ENCODE measurements at regions not wholly inside any gene's neighbourhood (a gene's known extent, or its start where the extent isn't known, plus 50 kb on each side); places are given as distances from the start of the nearest gene placed in this dataset.

GRCh38 chr10:28147706-28148105 is 148.8 kb upstream of the ODAD2 start:
- H3K9me3 ChIP-seq (ENCODE audit: low read length) = no peaks in the 10 kb centered on the region
- no peaks in the 10 kb centered on the region for H3K36me3 ChIP-seq (ENCODE audit: insufficient read depth, low read length)
- no peak overlapping the region for H3K4me3 ChIP-seq (ENCODE audit: low read length)
- no peak overlapping the region for H2AFZ ChIP-seq (ENCODE audit: low read depth, low read length)
- H3K4me1 ChIP-seq (ENCODE audit: insufficient read depth, low read length) = peaks cover 4% of the 10 kb centered on the region
- H3K27me3 ChIP-seq (ENCODE audit: insufficient read depth, low read length) = no peaks in the 10 kb centered on the region

- no peaks in the 10 kb centered on the region for H3K36me3 ChIP-seq (ENCODE audit: insufficient read depth, low read length)
- no peak overlapping the region for H2AFZ ChIP-seq (ENCODE audit: low read depth, low read length)
- no peaks in the 10 kb centered on the region for H3K9me3 ChIP-seq (ENCODE audit: low read length)
- H3K4me1 ChIP-seq (ENCODE audit: insufficient read depth, low read length) = no peaks in the 10 kb centered on the region
- H3K4me3 ChIP-seq (ENCODE audit: low read length) = no peak overlapping the region
- H3K27me3 ChIP-seq (ENCODE audit: insufficient read depth, low read length) = no peaks in the 10 kb centered on the region
These were observed 140.3 kb upstream of the ODAD2 start for GRCh38 chr10:28139138-28139537.

- Histone ChIP-seq H3K9me3 (ENCODE audit: low read length) (no peaks in the 10 kb centered on the region), H3K4me3 (ENCODE audit: low read length) (no peak overlapping the region), H2AFZ (ENCODE audit: low read depth, low read length) (no peak overlapping the region), H3K27me3 (ENCODE audit: insufficient read depth, low read length) (no peaks in the 10 kb centered on the region), H3K36me3 (ENCODE audit: insufficient read depth, low read length) (no peaks in the 10 kb centered on the region), H3K4me1 (ENCODE audit: insufficient read depth, low read length) (no peaks in the 10 kb centered on the region)
These were observed 139.3 kb upstream of the ODAD2 start for GRCh38 chr10:28137907-28138880.

- no peaks in the 10 kb centered on the region for H3K27me3 ChIP-seq (ENCODE audit: insufficient read depth, low read length)
- no peak overlapping the region for H2AFZ ChIP-seq (ENCODE audit: low read depth, low read length)
- H3K36me3 ChIP-seq (ENCODE audit: insufficient read depth, low read length) = no peaks in the 10 kb centered on the region
- no peaks in the 10 kb centered on the region for H3K4me1 ChIP-seq (ENCODE audit: insufficient read depth, low read length)
- H3K9me3 ChIP-seq (ENCODE audit: low read length) = no peaks in the 10 kb centered on the region
- no peak overlapping the region for H3K4me3 ChIP-seq (ENCODE audit: low read length)
These were observed 136.4 kb upstream of the ODAD2 start for GRCh38 chr10:28135258-28135657.

- no peaks in the 10 kb centered on the region for H3K36me3 ChIP-seq (ENCODE audit: insufficient read depth, low read length)
- no peaks in the 10 kb centered on the region for H3K4me1 ChIP-seq (ENCODE audit: insufficient read depth, low read length)
- H2AFZ ChIP-seq (ENCODE audit: low read depth, low read length) = no peak overlapping the region
- no peaks in the 10 kb centered on the region for H3K9me3 ChIP-seq (ENCODE audit: low read length)
- no peak overlapping the region for H3K4me3 ChIP-seq (ENCODE audit: low read length)
- H3K27me3 ChIP-seq (ENCODE audit: insufficient read depth, low read length) = no peaks in the 10 kb centered on the region
These were observed 131.4 kb upstream of the ODAD2 start for GRCh38 chr10:28130267-28130666.

GRCh38 chr10:28127881-28128280 is 129.0 kb upstream of the ODAD2 start:
- no peaks in the 10 kb centered on the region for H3K4me1 ChIP-seq (ENCODE audit: insufficient read depth, low read length)
- no peak overlapping the region for H3K4me3 ChIP-seq (ENCODE audit: low read length)
- H2AFZ ChIP-seq (ENCODE audit: low read depth, low read length) = no peak overlapping the region
- H3K9me3 ChIP-seq (ENCODE audit: low read length) = no peaks in the 10 kb centered on the region
- no peaks in the 10 kb centered on the region for H3K36me3 ChIP-seq (ENCODE audit: insufficient read depth, low read length)
- H3K27me3 ChIP-seq (ENCODE audit: insufficient read depth, low read length) = no peaks in the 10 kb centered on the region

GRCh38 chr10:28125701-28126100 is 126.8 kb upstream of the ODAD2 start:
- Histone ChIP-seq H3K4me3 (ENCODE audit: low read length) (no peak overlapping the region), H3K4me1 (ENCODE audit: insufficient read depth, low read length) (no peaks in the 10 kb centered on the region), H3K36me3 (ENCODE audit: insufficient read depth, low read length) (no peaks in the 10 kb centered on the region), H2AFZ (ENCODE audit: low read depth, low read length) (no peak overlapping the region), H3K9me3 (ENCODE audit: low read length) (no peaks in the 10 kb centered on the region), H3K27me3 (ENCODE audit: insufficient read depth, low read length) (no peaks in the 10 kb centered on the region)

- Histone ChIP-seq H3K27me3 (ENCODE audit: insufficient read depth, low read length) (no peaks in the 10 kb centered on the region), H2AFZ (ENCODE audit: low read depth, low read length) (no peak overlapping the region), H3K4me3 (ENCODE audit: low read length) (no peak overlapping the region), H3K9me3 (ENCODE audit: low read length) (no peaks in the 10 kb centered on the region), H3K36me3 (ENCODE audit: insufficient read depth, low read length) (no peaks in the 10 kb centered on the region), H3K4me1 (ENCODE audit: insufficient read depth, low read length) (peaks cover 8% of the 10 kb centered on the region)
These were observed 121.9 kb upstream of the ODAD2 start for GRCh38 chr10:28120795-28121194.

GRCh38 chr10:28120043-28120749 is 121.3 kb upstream of the ODAD2 start:
- H3K4me1 ChIP-seq (ENCODE audit: insufficient read depth, low read length) = peaks cover 8% of the 10 kb centered on the region
- no peak overlapping the region for H3K4me3 ChIP-seq (ENCODE audit: low read length)
- H3K9me3 ChIP-seq (ENCODE audit: low read length) = no peaks in the 10 kb centered on the region
- no peaks in the 10 kb centered on the region for H3K27me3 ChIP-seq (ENCODE audit: insufficient read depth, low read length)
- no peaks in the 10 kb centered on the region for H3K36me3 ChIP-seq (ENCODE audit: insufficient read depth, low read length)
- no peak overlapping the region for H2AFZ ChIP-seq (ENCODE audit: low read depth, low read length)

GRCh38 chr10:28118985-28119628 is 120.2 kb upstream of the ODAD2 start:
- peaks cover 8% of the 10 kb centered on the region for H3K4me1 ChIP-seq (ENCODE audit: insufficient read depth, low read length)
- H2AFZ ChIP-seq (ENCODE audit: low read depth, low read length) = peak overlapping the region; percentile 26
- H3K27me3 ChIP-seq (ENCODE audit: insufficient read depth, low read length) = no peaks in the 10 kb centered on the region
- H3K36me3 ChIP-seq (ENCODE audit: insufficient read depth, low read length) = no peaks in the 10 kb centered on the region
- no peaks in the 10 kb centered on the region for H3K9me3 ChIP-seq (ENCODE audit: low read length)
- no peak overlapping the region for H3K4me3 ChIP-seq (ENCODE audit: low read length)

- H3K4me3 ChIP-seq (ENCODE audit: low read length) = no peak overlapping the region
- peaks cover 8% of the 10 kb centered on the region for H3K4me1 ChIP-seq (ENCODE audit: insufficient read depth, low read length)
- H2AFZ ChIP-seq (ENCODE audit: low read depth, low read length) = no peak overlapping the region
These were observed 114.3 kb upstream of the ODAD2 start for GRCh38 chr10:28113202-28113601.

GRCh38 chr10:28111712-28112111 is 112.8 kb upstream of the ODAD2 start:
- Histone ChIP-seq H3K9me3 (ENCODE audit: low read length) (no peaks in the 10 kb centered on the region), H3K36me3 (ENCODE audit: insufficient read depth, low read length) (no peaks in the 10 kb centered on the region), H3K4me3 (ENCODE audit: low read length) (no peak overlapping the region), H3K27me3 (ENCODE audit: insufficient read depth, low read length) (no peaks in the 10 kb centered on the region), H2AFZ (ENCODE audit: low read depth, low read length) (no peak overlapping the region), H3K4me1 (ENCODE audit: insufficient read depth, low read length) (peaks cover 6% of the 10 kb centered on the region)

More at GRCh38 chr10:28113202-28113601, 114.3 kb upstream of the ODAD2 start:
- Histone ChIP-seq H3K36me3 (ENCODE audit: insufficient read depth, low read length) (no peaks in the 10 kb centered on the region), H3K27me3 (ENCODE audit: insufficient read depth, low read length) (no peaks in the 10 kb centered on the region), H3K9me3 (ENCODE audit: low read length) (no peaks in the 10 kb centered on the region)

GRCh38 chr10:28105561-28105960 is 106.7 kb upstream of the ODAD2 start:
- Histone ChIP-seq H3K36me3 (ENCODE audit: insufficient read depth, low read length) (no peaks in the 10 kb centered on the region), H3K9me3 (ENCODE audit: low read length) (no peaks in the 10 kb centered on the region), H3K4me3 (ENCODE audit: low read length) (no peak overlapping the region), H3K27me3 (ENCODE audit: insufficient read depth, low read length) (no peaks in the 10 kb centered on the region), H3K4me1 (ENCODE audit: insufficient read depth, low read length) (no peaks in the 10 kb centered on the region), H2AFZ (ENCODE audit: low read depth, low read length) (no peak overlapping the region)

All from neuron (in vitro differentiated cells).